ENCODE measurements at regions not wholly inside any gene's neighbourhood (a gene's known extent, or its start where the extent isn't known, plus 50 kb on each side); places are given as distances from the start of the nearest gene placed in this dataset.

- ATAC-seq (ENCODE audit: low FRiP score), result no peak
Measured at GRCh38 chr10:89894051-89894450, 192.7 kb downstream of the KIF20B start.

GRCh38 chr10:89900554-89900953, 199.2 kb downstream of the KIF20B start:
- intact Hi-C loops (cut with DNase I), result no loop called here
- Histone ChIP-seq H3K36me3 (ENCODE audit: control insufficient read depth in 1 of 2, insufficient read depth in 2 of 2, low read length in 1 of 2) (no peaks in the 10 kb centered on the region), H3K9me3 (ENCODE audit: control insufficient read depth, low read length) (no peaks in the 10 kb centered on the region), H3K4me1 (ENCODE audit: control insufficient read depth in 1 of 2, insufficient read depth in 2 of 2, low read length in 2 of 2) (no peaks in the 10 kb centered on the region), H3K27me3 (ENCODE audit: control insufficient read depth in 1 of 2, insufficient read depth in 2 of 2, low read length in 1 of 2) (no peaks in the 10 kb centered on the region), H3K4me3 (ENCODE audit: low read length in 2 of 2) (no peak overlapping the region), H3K27ac (ENCODE audit: low read depth in 1 of 2, low read length in 2 of 2) (no peak overlapping the region)
- 96 to 97% methylated on average over 1 of the region's 1 CpG for WGBS, 2 donors
- DNase-seq (no peak), ATAC-seq (ENCODE audit: low FRiP score) (no peak)

More at GRCh38 chr10:89894051-89894450, 192.7 kb downstream of the KIF20B start:
- Histone ChIP-seq H3K36me3 (ENCODE audit: control insufficient read depth in 1 of 2, insufficient read depth in 2 of 2, low read length in 1 of 2) (no peaks in the 10 kb centered on the region), H3K4me1 (ENCODE audit: control insufficient read depth in 1 of 2, insufficient read depth in 2 of 2, low read length in 2 of 2) (peaks cover 0 to 2% of the 10 kb centered on the region in 2 donors), H3K27ac (ENCODE audit: low read depth in 1 of 2, low read length in 2 of 2) (no peak overlapping the region), H3K27me3 (ENCODE audit: control insufficient read depth in 1 of 2, insufficient read depth in 2 of 2, low read length in 1 of 2) (no peaks in the 10 kb centered on the region), H3K4me3 (ENCODE audit: low read length in 2 of 2) (no peak overlapping the region), H3K9me3 (ENCODE audit: control insufficient read depth, low read length) (no peaks in the 10 kb centered on the region)
- DNase-seq, result no peak
- intact Hi-C loops (cut with DNase I), result no loop called here
- 38 to 43% methylated on average over 1 of the region's 1 CpG for WGBS, 2 donors

DNA sequence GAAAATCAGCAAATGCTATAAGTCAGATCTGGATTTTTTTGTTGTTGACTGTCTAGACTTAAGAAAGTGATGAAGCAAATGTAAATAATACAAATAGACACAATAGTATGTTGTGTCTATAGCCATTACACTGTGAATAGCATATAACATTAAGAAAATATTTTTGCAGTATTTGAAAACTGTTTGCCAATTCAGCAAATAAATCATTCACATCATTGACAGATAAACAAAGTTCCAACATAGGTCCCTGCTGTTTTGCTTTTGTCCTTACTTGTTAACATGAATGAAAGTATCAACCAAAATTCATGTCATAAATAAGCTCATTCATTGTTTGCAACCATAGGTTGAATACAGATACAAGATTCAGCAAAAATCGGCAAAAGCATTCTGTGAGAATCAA, 200.5 kb downstream of the KIF20B start:
- Histone ChIP-seq H3K4me3 (ENCODE audit: low read length in 2 of 2) (no peak overlapping the region), H3K9me3 (ENCODE audit: control insufficient read depth, low read length) (no peaks in the 10 kb centered on the region), H3K36me3 (ENCODE audit: control insufficient read depth in 1 of 2, insufficient read depth in 2 of 2, low read length in 1 of 2) (no peaks in the 10 kb centered on the region), H3K27me3 (ENCODE audit: control insufficient read depth in 1 of 2, insufficient read depth in 2 of 2, low read length in 1 of 2) (no peaks in the 10 kb centered on the region), H3K27ac (ENCODE audit: low read depth in 1 of 2, low read length in 2 of 2) (no peak overlapping the region), H3K4me1 (ENCODE audit: control insufficient read depth in 1 of 2, insufficient read depth in 2 of 2, low read length in 2 of 2) (no peaks in the 10 kb centered on the region)
- intact Hi-C loops (cut with DNase I), result no loop called here
- no peak for DNase-seq
- ATAC-seq (ENCODE audit: low FRiP score), result no peak
- 96 to 97% methylated on average over 1 of the region's 1 CpG for WGBS, 2 donors

GRCh38 chr10:89904755-89905154, 203.4 kb downstream of the KIF20B start:
- Histone ChIP-seq H3K4me1 (ENCODE audit: control insufficient read depth in 1 of 2, insufficient read depth in 2 of 2, low read length in 2 of 2) (no peaks in the 10 kb centered on the region), H3K4me3 (ENCODE audit: low read length in 2 of 2) (no peak overlapping the region), H3K27ac (ENCODE audit: low read depth in 1 of 2, low read length in 2 of 2) (no peak overlapping the region), H3K27me3 (ENCODE audit: control insufficient read depth in 1 of 2, insufficient read depth in 2 of 2, low read length in 1 of 2) (no peaks in the 10 kb centered on the region), H3K36me3 (ENCODE audit: control insufficient read depth in 1 of 2, insufficient read depth in 2 of 2, low read length in 1 of 2) (no peaks in the 10 kb centered on the region), H3K9me3 (ENCODE audit: control insufficient read depth, low read length) (no peaks in the 10 kb centered on the region)
- 84 to 87% methylated on average over 4 of the region's 4 CpGs for WGBS, 2 donors
- no peak for DNase-seq
- intact Hi-C loops (cut with DNase I), result no loop called here
- no peak for ATAC-seq (ENCODE audit: low FRiP score)

GRCh38 chr10:89909752-89910151, 208.4 kb downstream of the KIF20B start:
- no peak for ATAC-seq (ENCODE audit: low FRiP score)
- Histone ChIP-seq H3K27ac (ENCODE audit: low read depth in 1 of 2, low read length in 2 of 2) (no peak overlapping the region), H3K36me3 (ENCODE audit: control insufficient read depth in 1 of 2, insufficient read depth in 2 of 2, low read length in 1 of 2) (no peaks in the 10 kb centered on the region), H3K9me3 (ENCODE audit: control insufficient read depth, low read length) (no peaks in the 10 kb centered on the region), H3K4me3 (ENCODE audit: low read length in 2 of 2) (no peak overlapping the region), H3K4me1 (ENCODE audit: control insufficient read depth in 1 of 2, insufficient read depth in 2 of 2, low read length in 2 of 2) (no peaks in the 10 kb centered on the region), H3K27me3 (ENCODE audit: control insufficient read depth in 1 of 2, insufficient read depth in 2 of 2, low read length in 1 of 2) (no peaks in the 10 kb centered on the region)
- 69% methylated on average over 3 of the region's 3 CpGs for WGBS, 2 donors
- DNase-seq, result no peak
- intact Hi-C loops (cut with DNase I), result no loop called here

GRCh38 chr10:89915021-89915420, 213.6 kb downstream of the KIF20B start:
- no peaks in the 10 kb centered on the region for H3K9me3 ChIP-seq (ENCODE audit: control insufficient read depth, low read length)
- no peaks in the 10 kb centered on the region for H3K4me1 ChIP-seq (ENCODE audit: control insufficient read depth in 1 of 2, insufficient read depth in 2 of 2, low read length in 2 of 2)
- intact Hi-C loops (cut with DNase I), result no loop called here
- H3K4me3 ChIP-seq (ENCODE audit: low read length in 2 of 2), result no peak overlapping the region
- no peak for ATAC-seq (ENCODE audit: low FRiP score)
- no peak for DNase-seq
- H3K27ac ChIP-seq (ENCODE audit: low read depth in 1 of 2, low read length in 2 of 2), result no peak overlapping the region
- H3K27me3 ChIP-seq (ENCODE audit: control insufficient read depth in 1 of 2, insufficient read depth in 2 of 2, low read length in 1 of 2), result no peaks in the 10 kb centered on the region
- 73 to 77% methylated on average over 2 of the region's 2 CpGs for WGBS, 2 donors
- no peaks in the 10 kb centered on the region for H3K36me3 ChIP-seq (ENCODE audit: control insufficient read depth in 1 of 2, insufficient read depth in 2 of 2, low read length in 1 of 2)

- no peaks in the 10 kb centered on the region for H3K4me1 ChIP-seq (ENCODE audit: control insufficient read depth in 1 of 2, insufficient read depth in 2 of 2, low read length in 2 of 2)
- no peaks in the 10 kb centered on the region for H3K36me3 ChIP-seq (ENCODE audit: control insufficient read depth in 1 of 2, insufficient read depth in 2 of 2, low read length in 1 of 2)
- no peaks in the 10 kb centered on the region for H3K9me3 ChIP-seq (ENCODE audit: control insufficient read depth, low read length)
- ATAC-seq (ENCODE audit: low FRiP score) (no peak), DNase-seq (no peak)
- intact Hi-C loops (cut with DNase I), result no loop called here
- no peak overlapping the region for H3K4me3 ChIP-seq (ENCODE audit: low read length in 2 of 2)
- no peaks in the 10 kb centered on the region for H3K27me3 ChIP-seq (ENCODE audit: control insufficient read depth in 1 of 2, insufficient read depth in 2 of 2, low read length in 1 of 2)
- H3K27ac ChIP-seq (ENCODE audit: low read depth in 1 of 2, low read length in 2 of 2), result no peak overlapping the region
Measured at GRCh38 chr10:89915968-89916367, 214.6 kb downstream of the KIF20B start.

DNA sequence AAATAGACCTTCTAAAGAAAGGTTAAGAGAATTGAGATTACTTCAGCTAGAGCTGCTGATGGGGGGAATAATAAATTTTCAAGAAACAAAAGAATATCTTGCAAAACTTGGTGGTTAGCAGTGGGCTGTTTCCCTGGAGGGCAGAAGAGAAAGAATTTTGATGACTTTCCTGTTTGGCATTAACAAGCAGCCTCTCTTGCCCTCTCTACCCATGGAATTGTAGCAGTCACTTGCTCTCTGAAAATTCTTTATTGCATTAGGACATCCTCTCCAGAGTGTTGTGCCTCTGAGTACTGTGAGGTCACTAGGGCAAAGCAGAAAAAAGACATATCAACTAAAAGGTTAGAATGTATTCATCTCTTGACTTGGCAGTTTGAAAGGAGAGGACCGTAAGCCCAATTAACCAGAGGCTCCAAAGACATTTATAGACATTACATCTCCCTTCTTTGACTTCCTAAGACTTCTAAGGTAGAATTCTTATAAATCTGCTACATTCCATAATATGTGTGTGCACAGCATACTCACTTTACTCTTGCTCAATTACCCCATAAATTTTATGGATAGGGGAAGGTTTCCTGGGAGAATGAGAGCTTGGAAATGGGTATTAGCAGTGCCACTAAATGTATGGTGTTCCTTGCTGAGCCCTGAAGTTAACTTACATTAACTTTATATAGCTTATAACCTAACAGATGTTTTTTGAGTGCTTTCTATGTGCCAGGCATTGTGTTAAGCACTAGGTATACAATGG, 215.3 kb downstream of the KIF20B start:
- no peak for ATAC-seq (ENCODE audit: low FRiP score)
- no peaks in the 10 kb centered on the region for H3K36me3 ChIP-seq (ENCODE audit: control insufficient read depth in 1 of 2, insufficient read depth in 2 of 2, low read length in 1 of 2)
- H3K4me1 ChIP-seq (ENCODE audit: control insufficient read depth in 1 of 2, insufficient read depth in 2 of 2, low read length in 2 of 2), result no peaks in the 10 kb centered on the region
- no peaks in the 10 kb centered on the region for H3K9me3 ChIP-seq (ENCODE audit: control insufficient read depth, low read length)
- H3K27me3 ChIP-seq (ENCODE audit: control insufficient read depth in 1 of 2, insufficient read depth in 2 of 2, low read length in 1 of 2), result no peaks in the 10 kb centered on the region
- WGBS, 2 donors, result 57 to 74% methylated on average over 1 of the region's 1 CpG
- DNase-seq, result no peak
- no peak overlapping the region for H3K27ac ChIP-seq (ENCODE audit: low read depth in 1 of 2, low read length in 2 of 2)
- H3K4me3 ChIP-seq (ENCODE audit: low read length in 2 of 2), result no peak overlapping the region
- intact Hi-C loops (cut with DNase I), result no loop called here

DNA sequence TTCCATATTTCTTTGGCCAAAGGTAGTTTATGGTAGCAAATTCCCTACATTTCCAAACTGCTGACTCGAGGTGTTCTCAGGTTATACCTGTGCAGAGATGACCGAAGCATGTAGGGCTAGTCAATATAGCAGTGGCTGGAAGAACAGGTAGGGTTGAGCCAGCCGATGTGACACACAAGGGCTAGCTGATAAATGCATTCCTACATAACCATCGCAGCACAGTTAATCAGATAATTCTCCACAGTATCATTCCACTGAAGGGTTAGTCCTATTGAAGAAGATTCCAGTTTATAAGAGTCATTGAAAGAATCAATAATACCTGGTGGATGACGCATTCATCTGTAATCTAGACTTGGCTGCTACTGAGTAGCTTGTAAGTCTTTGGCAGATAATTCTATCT, 220.0 kb downstream of the KIF20B start:
- no peak for ATAC-seq (ENCODE audit: low FRiP score)
- Histone ChIP-seq H3K36me3 (ENCODE audit: control insufficient read depth in 1 of 2, insufficient read depth in 2 of 2, low read length in 1 of 2) (no peaks in the 10 kb centered on the region), H3K27me3 (ENCODE audit: control insufficient read depth in 1 of 2, insufficient read depth in 2 of 2, low read length in 1 of 2) (no peaks in the 10 kb centered on the region), H3K4me3 (ENCODE audit: low read length in 2 of 2) (no peak overlapping the region), H3K27ac (ENCODE audit: low read depth in 1 of 2, low read length in 2 of 2) (no peak overlapping the region), H3K4me1 (ENCODE audit: control insufficient read depth in 1 of 2, insufficient read depth in 2 of 2, low read length in 2 of 2) (no peaks in the 10 kb centered on the region), H3K9me3 (ENCODE audit: control insufficient read depth, low read length) (no peaks in the 10 kb centered on the region)
- intact Hi-C loops (cut with DNase I), result no loop called here
- 89 to 90% methylated on average over 5 of the region's 5 CpGs for WGBS, 2 donors
- DNase-seq, result no peak

Measured in aorta (tissue), 5 donors.